ENCODE measurements at regions not wholly inside any gene's neighbourhood (a gene's known extent, or its start where the extent isn't known, plus 50 kb on each side); places are given as distances from the start of the nearest gene placed in this dataset.
"Not testable (repeated sequence)": the region's sequence is repeated elsewhere in the genome, so short reads cannot be mapped to it uniquely, and the experiment has no call there.

- DNase-seq = no peak
- Histone ChIP-seq H3K4me1 (no peaks in the 10 kb centered on the region), H3K36me3 (no peaks in the 10 kb centered on the region), H3K27me3 (no peaks in the 10 kb centered on the region), H3K4me3 (no peak overlapping the region), H3K9me3 (no peaks in the 10 kb centered on the region), H3K27ac (no peak overlapping the region)
- TF ChIP-seq POLR2AphosphoS5 (IDR thresholded peaks at IDR 0.05) = no peak
- no peak for TF ChIP-seq CTCF (IDR thresholded peaks at IDR 0.05)
- no peak for TF ChIP-seq POLR2A (IDR thresholded peaks at IDR 0.05)
- no peak for TF ChIP-seq EP300 (IDR thresholded peaks at IDR 0.05; ENCODE audit: low read depth)
- WGBS, 2 donors (ENCODE audit: low coverage in 1 of 2) = 79% methylated on average over 9 of the region's 9 CpGs; no CpG with 5 or more reads in 1 of the 2 donors
- intact Hi-C loops (cut with DNase I; ENCODE audit: low total_unique reads) = no loop called here
- in situ Hi-C loops (cut with MboI; ENCODE audit: low pct_ligation_motif_present in 1 of 4, low pct_unique_long_range_greater_than_20kb in 1 of 4, low sequenced_read_pairs in 3 of 4) = no loop called here
Observed at GRCh38 chr10:34046506-34047034, 712.1 kb upstream of the NRP1 start.

- intact Hi-C loops (cut with DNase I; ENCODE audit: low total_unique reads) (no loop called here), in situ Hi-C loops (cut with MboI; ENCODE audit: low pct_ligation_motif_present in 1 of 4, low pct_unique_long_range_greater_than_20kb in 1 of 4, low sequenced_read_pairs in 3 of 4) (no loop called here)
- Histone ChIP-seq H3K27me3 (no peaks in the 10 kb centered on the region), H3K27ac (no peak overlapping the region), H3K36me3 (no peaks in the 10 kb centered on the region), H3K4me3 (no peak overlapping the region), H3K4me1 (no peaks in the 10 kb centered on the region), H3K9me3 (no peaks in the 10 kb centered on the region)
- DNase-seq = no peak
- no peak for TF ChIP-seq CTCF (IDR thresholded peaks at IDR 0.05)
- TF ChIP-seq POLR2AphosphoS5 (IDR thresholded peaks at IDR 0.05) = no peak
- no peak for TF ChIP-seq POLR2A (IDR thresholded peaks at IDR 0.05)
- no peak for TF ChIP-seq EP300 (IDR thresholded peaks at IDR 0.05; ENCODE audit: low read depth)
- 79 to 82% methylated on average over 3 to 6 of the region's 6 CpGs for WGBS, 2 donors (ENCODE audit: low coverage in 1 of 2)
Observed at GRCh38 chr10:34045571-34046190, 711.2 kb upstream of the NRP1 start.

GRCh38 chr10:34041871-34042270, 707.4 kb upstream of the NRP1 start:
- intact Hi-C loops (cut with DNase I; ENCODE audit: low total_unique reads) = no loop called here

GRCh38 chr10:34037499-34037898, 703.0 kb upstream of the NRP1 start:
- DNase-seq = no peak
- no peak overlapping the region for H3K4me3 ChIP-seq
- H3K9me3 ChIP-seq = no peaks in the 10 kb centered on the region
- H3K4me1 ChIP-seq = no peaks in the 10 kb centered on the region
- H3K27me3 ChIP-seq = no peaks in the 10 kb centered on the region
- no peak for TF ChIP-seq CTCF (IDR thresholded peaks at IDR 0.05)
- no peak for TF ChIP-seq POLR2AphosphoS5 (IDR thresholded peaks at IDR 0.05)
- no peak for TF ChIP-seq EP300 (IDR thresholded peaks at IDR 0.05; ENCODE audit: low read depth)
- no peak for TF ChIP-seq POLR2A (IDR thresholded peaks at IDR 0.05)
- no peaks in the 10 kb centered on the region for H3K36me3 ChIP-seq
- in situ Hi-C loops (cut with MboI; ENCODE audit: low pct_ligation_motif_present in 1 of 4, low pct_unique_long_range_greater_than_20kb in 1 of 4, low sequenced_read_pairs in 3 of 4) (no loop called here), intact Hi-C loops (cut with DNase I; ENCODE audit: low total_unique reads) (no loop called here)
- WGBS, 2 donors (ENCODE audit: low coverage in 1 of 2) = 61 to 68% methylated on average over 3 of the region's 3 CpGs
- no peak overlapping the region for H3K27ac ChIP-seq

More at GRCh38 chr10:34041871-34042270, 707.4 kb upstream of the NRP1 start:
- Histone ChIP-seq H3K27me3 (no peaks in the 10 kb centered on the region), H3K27ac (no peak overlapping the region), H3K9me3 (no peaks in the 10 kb centered on the region), H3K4me1 (no peaks in the 10 kb centered on the region), H3K4me3 (no peak overlapping the region), H3K36me3 (no peaks in the 10 kb centered on the region)
- 89 to 92% methylated on average over 4 of the region's 4 CpGs for WGBS, 2 donors (ENCODE audit: low coverage in 1 of 2)
- in situ Hi-C loops (cut with MboI; ENCODE audit: low pct_ligation_motif_present in 1 of 4, low pct_unique_long_range_greater_than_20kb in 1 of 4, low sequenced_read_pairs in 3 of 4) = no loop called here
- no peak for TF ChIP-seq POLR2AphosphoS5 (IDR thresholded peaks at IDR 0.05)
- no peak for TF ChIP-seq EP300 (IDR thresholded peaks at IDR 0.05; ENCODE audit: low read depth)
- TF ChIP-seq POLR2A (IDR thresholded peaks at IDR 0.05) = no peak
- TF ChIP-seq CTCF (IDR thresholded peaks at IDR 0.05) = no peak
- DNase-seq = no peak

GRCh38 chr10:34035241-34035790, 700.8 kb upstream of the NRP1 start:
- intact Hi-C loops (cut with DNase I; ENCODE audit: low total_unique reads); in situ Hi-C loops (cut with MboI; ENCODE audit: low pct_ligation_motif_present in 1 of 4, low pct_unique_long_range_greater_than_20kb in 1 of 4, low sequenced_read_pairs in 3 of 4); H3K9me3 ChIP-seq; H3K27me3 ChIP-seq; H3K36me3 ChIP-seq; H3K4me3 ChIP-seq; DNase-seq; H3K27ac ChIP-seq; H3K4me1 ChIP-seq: not testable (repeated sequence)
- WGBS, 2 donors (ENCODE audit: low coverage in 1 of 2) = 88% methylated on average over 28 of the region's 29 CpGs; no CpG with 5 or more reads in 1 of the 2 donors
